MM.1S (cell line): ENCODE measurements at regions not wholly inside any gene's neighbourhood (a gene's known extent, or its start where the extent isn't known, plus 50 kb on each side); places are given as distances from the start of the nearest gene placed in this dataset.

Experiments used
- DNase-seq: peaks from one replicate; pipeline ENCODE4 v3.0.0-alpha.2; 2015
- H2AFZ ChIP-seq: fragments of 300-600 bp; sonication (generic); 2 replicates; pipeline ENCODE4 v1.6.0; 2016; ENCODE audit warnings: antibody characterized with exemption, low read length
- H3F3A ChIP-seq: fragments of 300-600 bp; sonication (generic); 2 replicates; pipeline ENCODE4 v1.6.1; 2016; ENCODE audit warnings: mild to moderate bottlenecking, antibody characterized with exemption, low read length, moderate library complexity, mixed read lengths; ENCODE audit not compliant: insufficient read depth
- H3K27ac ChIP-seq: fragments of 300-600 bp; sonication (generic); 2 replicates; pipeline ENCODE4 v1.5.1; 2016; ENCODE audit warnings: mild to moderate bottlenecking, low read length
- H3K27me3 ChIP-seq: fragments of 300-600 bp; sonication (generic); replicated peaks from 2 replicates; pipeline ENCODE4 v1.6.0; 2016; ENCODE audit warnings: low read length; ENCODE audit not compliant: insufficient read depth
- H3K36me3 ChIP-seq: fragments of 300-600 bp; sonication (generic); replicated peaks from 2 replicates; pipeline ENCODE4 v1.6.1; 2016; ENCODE audit warnings: mild to moderate bottlenecking, low read length, mixed read lengths; ENCODE audit not compliant: insufficient read depth
- H3K4me1 ChIP-seq: fragments of 300-600 bp; sonication (generic); 2 replicates; pipeline ENCODE4 v1.6.1; 2016; ENCODE audit warnings: low read length, mixed read lengths
- H3K4me2 ChIP-seq: fragments of 300-600 bp; sonication (generic); 2 replicates; pipeline ENCODE4 v1.6.0; 2016; ENCODE audit warnings: low read depth, low read length
- H3K4me3 ChIP-seq: fragments of 300-600 bp; sonication (generic); 2 replicates; pipeline ENCODE4 v1.5.1; 2016; ENCODE audit warnings: low read length, mixed read lengths
- H3K79me2 ChIP-seq: fragments of 300-600 bp; sonication (generic); 2 replicates; pipeline ENCODE4 v1.6.1; 2016; ENCODE audit warnings: mixed run types, low read length, mixed read lengths
- H3K9ac ChIP-seq: fragments of 300-600 bp; sonication (generic); 2 replicates; pipeline ENCODE4 v1.6.1; 2016; ENCODE audit warnings: low read length, mixed read lengths
- H3K9me2 ChIP-seq: fragments of 300-600 bp; sonication (generic); replicated peaks from 2 replicates; pipeline ENCODE4 v1.6.1; 2016; ENCODE audit warnings: mild to moderate bottlenecking, low read length, mixed read lengths; ENCODE audit not compliant: insufficient read depth
- H3K9me3 ChIP-seq: fragments of 300-600 bp; sonication (generic); replicated peaks from 2 replicates; pipeline ENCODE4 v1.6.1; 2016; ENCODE audit warnings: mild to moderate bottlenecking, low read length, mixed read lengths; ENCODE audit not compliant: insufficient read depth
- H4K20me1 ChIP-seq: fragments of 300-600 bp; sonication (generic); 2 replicates; pipeline ENCODE4 v1.6.1; 2016; ENCODE audit warnings: mild to moderate bottlenecking, low read length, moderate library complexity, mixed read lengths; ENCODE audit not compliant: insufficient read depth
- CTCF ChIP-seq: fragments of 300-600 bp; sonication (generic); IDR thresholded peaks from 2 replicates; pipeline ENCODE4 v1.5.1; 2016; ENCODE audit warnings: antibody characterized with exemption, low read length, mixed read lengths
- EZH2 ChIP-seq: fragments of 300-600 bp; sonication (generic); optimal IDR thresholded peaks from 2 replicates; pipeline ENCODE3; 2017; ENCODE audit warnings: low read depth, mild to moderate bottlenecking, antibody characterized with exemption, low read length, mixed read lengths
- EZH2phosphoT487 ChIP-seq: fragments of 300-600 bp; sonication (generic); IDR thresholded peaks from 2 replicates; pipeline ENCODE4 v1.6.1; 2018; ENCODE audit warnings: antibody characterized with exemption, low read length

DNA sequence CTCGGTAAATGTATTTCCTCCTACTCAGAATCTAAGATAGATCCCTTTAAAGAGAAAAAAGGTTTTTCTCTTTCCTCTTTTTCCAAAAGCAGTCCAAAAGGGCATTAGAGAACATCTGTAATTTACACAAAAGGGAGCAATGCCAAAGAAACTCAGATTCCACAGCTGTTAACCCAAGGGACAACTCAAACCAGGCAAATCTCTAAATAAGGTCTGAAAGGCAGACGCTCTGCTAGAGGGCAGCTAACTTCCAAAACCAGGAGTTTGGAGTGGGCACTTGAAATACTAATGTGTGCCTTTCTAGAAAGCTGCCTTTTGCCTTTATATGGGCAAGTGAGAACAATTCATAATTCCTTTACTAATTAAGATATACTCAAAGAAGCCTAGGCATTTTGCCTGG, 435.7 kb downstream of the ZFHX3 start:
- Histone ChIP-seq H3K79me2 (no peaks in the 10 kb centered on the region), H3F3A (no peaks in the 10 kb centered on the region), H3K9ac (no peak overlapping the region), H3K27ac (no peak overlapping the region), H3K4me3 (no peak overlapping the region), H3K4me2 (no peak overlapping the region), H2AFZ (no peak overlapping the region), H3K36me3 (no peaks in the 10 kb centered on the region), H3K9me2 (no peaks in the 10 kb centered on the region), H3K27me3 (no peaks in the 10 kb centered on the region), H3K4me1 (no peaks in the 10 kb centered on the region), H4K20me1 (no peaks in the 10 kb centered on the region), H3K9me3 (no peaks in the 10 kb centered on the region)
- no peak for TF ChIP-seq EZH2phosphoT487
- no peak for TF ChIP-seq CTCF
- TF ChIP-seq EZH2, result no peak
- DNase-seq, result no peak

- Histone ChIP-seq H3K27ac (no peak overlapping the region), H4K20me1 (no peaks in the 10 kb centered on the region), H3F3A (no peaks in the 10 kb centered on the region), H3K27me3 (no peaks in the 10 kb centered on the region), H3K4me1 (no peaks in the 10 kb centered on the region), H3K4me2 (no peak overlapping the region), H3K79me2 (no peaks in the 10 kb centered on the region), H3K9me2 (no peaks in the 10 kb centered on the region), H2AFZ (no peak overlapping the region), H3K36me3 (no peaks in the 10 kb centered on the region), H3K4me3 (no peak overlapping the region), H3K9me3 (no peaks in the 10 kb centered on the region), H3K9ac (no peak overlapping the region)
- no peak for DNase-seq
- TF ChIP-seq EZH2phosphoT487 (no peak), EZH2 (no peak), CTCF (no peak)
Observed at GRCh38 chr16:72609933-72610332, 438.0 kb upstream of the PMFBP1 start.

DNA sequence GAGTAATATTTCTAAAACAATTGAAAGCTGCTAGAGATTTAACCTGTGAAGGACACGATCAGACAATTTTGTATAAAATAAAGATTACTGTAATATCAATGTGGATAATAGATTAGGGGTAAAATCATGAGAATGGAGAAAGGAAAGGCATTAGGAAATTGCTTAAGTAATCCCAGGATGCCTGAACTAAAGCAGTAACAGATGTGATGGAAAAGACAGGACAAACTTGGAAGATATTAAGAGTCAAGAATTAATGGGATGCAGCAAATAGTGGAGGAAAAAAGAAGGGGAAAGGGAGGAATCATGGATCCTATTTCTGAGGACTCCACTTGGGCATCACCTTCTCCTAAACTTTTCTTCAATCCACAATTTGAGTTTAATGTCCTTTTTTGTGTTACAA, 437.1 kb upstream of the PMFBP1 start:
- no peaks in the 10 kb centered on the region for H3K79me2 ChIP-seq
- no peak overlapping the region for H3K9ac ChIP-seq
- H3K9me3 ChIP-seq, result no peaks in the 10 kb centered on the region
- no peaks in the 10 kb centered on the region for H3K27me3 ChIP-seq
- DNase-seq, result no peak
- H2AFZ ChIP-seq, result no peak overlapping the region
- no peaks in the 10 kb centered on the region for H3K9me2 ChIP-seq
- TF ChIP-seq EZH2phosphoT487 (no peak), CTCF (no peak), EZH2 (no peak)
- no peak overlapping the region for H3K27ac ChIP-seq
- H3F3A ChIP-seq, result no peaks in the 10 kb centered on the region
- no peak overlapping the region for H3K4me3 ChIP-seq
- H3K4me1 ChIP-seq, result no peaks in the 10 kb centered on the region
- no peaks in the 10 kb centered on the region for H3K36me3 ChIP-seq
- H3K4me2 ChIP-seq, result no peak overlapping the region
- H4K20me1 ChIP-seq, result no peaks in the 10 kb centered on the region

DNA sequence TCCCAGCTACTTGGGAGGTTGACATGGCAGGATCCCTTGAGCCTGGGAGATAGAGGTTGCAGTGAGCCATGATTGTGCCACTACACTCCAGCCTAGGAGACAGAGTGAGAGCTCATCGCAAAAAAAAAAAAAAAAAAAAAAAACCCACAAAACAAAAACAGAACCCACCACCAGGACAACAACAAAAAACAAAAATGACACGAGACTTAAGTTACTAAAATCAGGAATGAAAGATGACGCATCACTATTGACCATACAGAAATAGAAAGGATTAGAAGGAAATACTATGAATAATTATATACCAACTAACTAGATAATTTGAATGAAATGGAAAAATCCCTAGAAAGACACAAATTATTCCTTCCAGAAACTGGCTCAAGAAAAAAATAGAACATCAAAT, 432.4 kb upstream of the PMFBP1 start:
- H3K9me2 ChIP-seq, result no peaks in the 10 kb centered on the region
- no peaks in the 10 kb centered on the region for H3K36me3 ChIP-seq
- H4K20me1 ChIP-seq, result no peaks in the 10 kb centered on the region
- H3K79me2 ChIP-seq, result no peaks in the 10 kb centered on the region
- no peak for DNase-seq
- H3K4me3 ChIP-seq, result no peak overlapping the region
- no peaks in the 10 kb centered on the region for H3K27me3 ChIP-seq
- no peak overlapping the region for H2AFZ ChIP-seq
- TF ChIP-seq EZH2 (no peak), EZH2phosphoT487 (no peak)
- no peak overlapping the region for H3K9ac ChIP-seq
- H3K4me1 ChIP-seq, result no peaks in the 10 kb centered on the region
- H3F3A ChIP-seq, result no peaks in the 10 kb centered on the region
- H3K4me2 ChIP-seq, result no peak overlapping the region
- H3K27ac ChIP-seq, result no peak overlapping the region
- no peaks in the 10 kb centered on the region for H3K9me3 ChIP-seq
